ENCODE measurements at regions not wholly inside any gene's neighbourhood (a gene's known extent, or its start where the extent isn't known, plus 50 kb on each side); places are given as distances from the start of the nearest gene placed in this dataset.

DNA sequence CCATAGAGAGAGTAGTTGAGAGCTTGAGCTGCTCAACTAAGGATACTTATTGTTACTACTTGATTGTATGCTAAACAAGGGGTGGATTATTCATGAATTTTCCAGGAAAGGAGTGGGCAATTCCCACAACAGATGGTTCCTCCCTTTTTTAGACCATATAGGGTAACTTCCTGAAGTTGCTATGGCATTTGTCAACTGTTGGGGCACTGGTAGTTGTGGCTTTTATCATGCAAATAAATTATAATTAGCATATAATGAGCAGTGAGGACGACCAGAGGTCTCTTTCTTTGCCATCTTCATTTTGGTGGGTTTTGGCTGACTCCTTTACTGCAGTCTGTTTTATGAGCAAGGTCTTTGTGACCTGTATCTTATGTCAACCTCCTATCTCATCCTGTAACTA is 1403.5 kb upstream of the PABPC4L start:
- TF ChIP-seq, protein P1, sequence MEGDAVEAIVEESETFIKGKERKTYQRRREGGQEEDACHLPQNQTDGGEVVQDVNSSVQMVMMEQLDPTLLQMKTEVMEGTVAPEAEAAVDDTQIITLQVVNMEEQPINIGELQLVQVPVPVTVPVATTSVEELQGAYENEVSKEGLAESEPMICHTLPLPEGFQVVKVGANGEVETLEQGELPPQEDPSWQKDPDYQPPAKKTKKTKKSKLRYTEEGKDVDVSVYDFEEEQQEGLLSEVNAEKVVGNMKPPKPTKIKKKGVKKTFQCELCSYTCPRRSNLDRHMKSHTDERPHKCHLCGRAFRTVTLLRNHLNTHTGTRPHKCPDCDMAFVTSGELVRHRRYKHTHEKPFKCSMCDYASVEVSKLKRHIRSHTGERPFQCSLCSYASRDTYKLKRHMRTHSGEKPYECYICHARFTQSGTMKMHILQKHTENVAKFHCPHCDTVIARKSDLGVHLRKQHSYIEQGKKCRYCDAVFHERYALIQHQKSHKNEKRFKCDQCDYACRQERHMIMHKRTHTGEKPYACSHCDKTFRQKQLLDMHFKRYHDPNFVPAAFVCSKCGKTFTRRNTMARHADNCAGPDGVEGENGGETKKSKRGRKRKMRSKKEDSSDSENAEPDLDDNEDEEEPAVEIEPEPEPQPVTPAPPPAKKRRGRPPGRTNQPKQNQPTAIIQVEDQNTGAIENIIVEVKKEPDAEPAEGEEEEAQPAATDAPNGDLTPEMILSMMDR (IDR thresholded peaks at IDR 0.05) = no peak
- no peak overlapping the region for H3K4me3 Mint-ChIP-seq
- no peaks in the 10 kb centered on the region for H3K36me3 Mint-ChIP-seq (ENCODE audit: low read depth)
- H3K27me3 Mint-ChIP-seq (ENCODE audit: insufficient read depth) = no peaks in the 10 kb centered on the region; the same call in 1 of the 2 replicates
- no peak for DNase-seq
- no peaks in the 10 kb centered on the region for H3K4me1 Mint-ChIP-seq (ENCODE audit: low read depth)
- H3K9me3 Mint-ChIP-seq = peaks cover 8% of the 10 kb centered on the region; the same call in 1 of the 2 replicates
- H3K27ac Mint-ChIP-seq = no peak overlapping the region

DNA sequence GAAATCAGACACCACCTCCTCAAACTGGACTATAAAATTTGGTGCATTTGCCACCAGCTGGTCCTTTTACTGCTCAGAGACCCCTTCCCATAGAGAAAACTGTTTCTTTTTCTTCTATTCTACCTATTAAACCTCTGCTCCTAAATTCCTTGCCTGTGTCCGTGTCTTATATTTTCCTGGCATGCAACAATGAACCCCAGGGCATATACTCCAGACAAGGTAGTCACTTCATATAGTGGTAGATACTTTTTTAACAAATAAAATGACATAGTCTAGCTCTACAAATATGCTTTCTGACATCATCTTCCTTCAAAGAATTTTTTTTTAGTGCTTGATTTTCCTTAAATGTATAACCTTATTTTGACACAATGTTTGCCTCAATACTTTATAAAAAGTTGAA is 1402.9 kb upstream of the PABPC4L start:
- H3K27ac Mint-ChIP-seq = no peak overlapping the region
- TF ChIP-seq, protein P1 (IDR thresholded peaks at IDR 0.05) = no peak
- peaks cover 14% of the 10 kb centered on the region; the same call in 1 of the 2 replicates for H3K9me3 Mint-ChIP-seq
- no peaks in the 10 kb centered on the region for H3K4me1 Mint-ChIP-seq (ENCODE audit: low read depth)
- H3K4me3 Mint-ChIP-seq = no peak overlapping the region
- H3K27me3 Mint-ChIP-seq (ENCODE audit: insufficient read depth) = no peaks in the 10 kb centered on the region; the same call in 1 of the 2 replicates
- no peaks in the 10 kb centered on the region for H3K36me3 Mint-ChIP-seq (ENCODE audit: low read depth)
- no peak for DNase-seq

DNA sequence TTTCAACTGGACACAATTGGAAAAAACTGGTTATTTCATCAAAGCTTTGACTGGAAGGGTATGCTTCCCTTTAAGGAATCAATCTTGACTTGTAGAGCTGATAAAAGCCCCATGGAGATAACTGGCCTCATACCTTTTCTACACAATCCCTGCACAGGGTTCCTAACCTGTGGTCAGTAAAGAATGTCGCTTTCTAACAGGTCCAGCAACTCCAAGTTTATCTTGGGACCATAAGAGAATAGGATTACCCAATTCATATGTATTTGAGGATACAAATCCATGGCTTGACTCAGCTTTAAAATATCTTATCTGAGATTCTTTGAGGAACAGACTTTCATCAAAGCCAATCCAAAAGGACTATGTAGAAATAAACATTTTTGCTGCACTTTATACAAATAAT is 1399.8 kb upstream of the PABPC4L start:
- Mint-ChIP-seq H3K27me3 (ENCODE audit: insufficient read depth) (no peaks in the 10 kb centered on the region; the same call in 1 of the 2 replicates), H3K4me1 (ENCODE audit: low read depth) (no peaks in the 10 kb centered on the region), H3K9me3 (peaks cover 24% of the 10 kb centered on the region; the same call in 1 of the 2 replicates), H3K27ac (no peak overlapping the region), H3K36me3 (ENCODE audit: low read depth) (no peaks in the 10 kb centered on the region), H3K4me3 (no peak overlapping the region)
- DNase-seq = no peak
- TF ChIP-seq, protein P1 (IDR thresholded peaks at IDR 0.05) = no peak

DNA sequence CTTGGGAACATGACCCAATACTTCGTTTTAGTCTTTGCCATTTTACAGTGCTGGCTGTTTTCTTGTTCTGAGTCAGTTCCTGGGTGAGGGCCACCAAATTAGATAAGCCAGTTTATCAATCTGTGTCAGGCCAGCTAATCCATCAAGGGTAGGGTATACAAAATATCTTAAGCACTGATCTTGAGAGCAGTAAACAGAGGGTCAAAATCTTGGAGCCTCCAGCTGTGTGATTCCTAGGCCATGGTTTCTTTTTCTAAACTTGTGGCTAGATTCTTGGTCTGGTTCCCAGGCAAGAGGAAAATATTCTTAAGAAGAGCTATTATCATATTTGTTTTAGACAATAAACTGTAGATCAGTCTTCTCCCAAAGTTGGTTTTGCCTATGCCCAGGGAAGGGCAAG is 1396.6 kb upstream of the PABPC4L start:
- Mint-ChIP-seq H3K4me1 (ENCODE audit: low read depth) (no peaks in the 10 kb centered on the region), H3K27me3 (ENCODE audit: insufficient read depth) (no peaks in the 10 kb centered on the region), H3K9me3 (peaks cover 31% of the 10 kb centered on the region; the same call in 1 of the 2 replicates), H3K4me3 (no peak overlapping the region), H3K27ac (no peak overlapping the region), H3K36me3 (ENCODE audit: low read depth) (no peaks in the 10 kb centered on the region)
- TF ChIP-seq, protein P1 (IDR thresholded peaks at IDR 0.05) = no peak
- no peak for DNase-seq

DNA sequence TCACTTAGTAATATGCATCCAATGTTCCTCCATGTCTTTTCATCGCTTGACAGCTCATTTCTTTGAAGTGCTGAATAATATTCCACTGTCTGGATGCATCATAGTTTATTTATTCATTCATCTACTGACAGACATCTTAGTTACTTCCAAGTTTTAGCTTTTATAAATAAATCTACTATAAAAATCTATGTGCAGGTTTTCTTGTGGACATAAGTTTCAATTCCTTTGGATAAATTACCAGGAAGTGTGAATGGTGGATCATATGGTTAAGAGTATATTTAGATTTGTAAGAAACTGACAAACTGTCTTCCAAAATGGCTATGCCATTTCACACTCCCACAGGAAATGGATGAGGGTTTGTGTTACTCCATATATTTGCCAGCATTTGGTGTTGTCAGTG is 1392.9 kb upstream of the PABPC4L start:
- H3K4me1 Mint-ChIP-seq (ENCODE audit: low read depth) = no peaks in the 10 kb centered on the region
- peaks cover 18% of the 10 kb centered on the region; the same call in 1 of the 2 replicates for H3K9me3 Mint-ChIP-seq
- no peaks in the 10 kb centered on the region for H3K27me3 Mint-ChIP-seq (ENCODE audit: insufficient read depth)

More for the DNA sequence above, 1392.9 kb upstream of the PABPC4L start:
- no peak for DNase-seq
- TF ChIP-seq, protein P1 (IDR thresholded peaks at IDR 0.05) = no peak
- no peak overlapping the region for H3K4me3 Mint-ChIP-seq
- no peak overlapping the region for H3K27ac Mint-ChIP-seq
- no peaks in the 10 kb centered on the region for H3K36me3 Mint-ChIP-seq (ENCODE audit: low read depth)
